ENCODE measurements at regions not wholly inside any gene's neighbourhood (a gene's known extent, or its start where the extent isn't known, plus 50 kb on each side); places are given as distances from the start of the nearest gene placed in this dataset.

GRCh38 chr5:56581426-56581825 lies 233.9 kb upstream of the MAP3K1 start:
- H3K4me1 ChIP-seq (ENCODE audit: insufficient read depth, low read length), result peaks cover 14% of the 10 kb centered on the region
- H3K9me3 Mint-ChIP-seq, result peaks cover 0 to 4% (median 0%) of the 10 kb centered on the region in 5 donors
- H3K4me1 Mint-ChIP-seq, result peaks cover 0 to 14% (median 3%) of the 10 kb centered on the region in 3 donors
- no peaks in the 10 kb centered on the region for H3K9me3 ChIP-seq (ENCODE audit: low read length)
- H3K27ac Mint-ChIP-seq, result no peak overlapping the region
- H3K4me3 ChIP-seq (ENCODE audit: low read length), result no peak overlapping the region
- no peak overlapping the region for H3K4me3 Mint-ChIP-seq
- no peaks in the 10 kb centered on the region for H3K36me3 ChIP-seq (ENCODE audit: insufficient read depth, low read length)
- peaks cover 0 to 10% (median 0%) of the 10 kb centered on the region in 3 donors for H3K36me3 Mint-ChIP-seq
- H3K27me3 ChIP-seq (ENCODE audit: insufficient read depth, low read length, poor library complexity, severe bottlenecking), result no peaks in the 10 kb centered on the region
- DNase-seq, result no peak
- CTCF ChIA-PET, result no interaction called here
- H3K27me3 Mint-ChIP-seq, result peaks cover 0 to 10% of the 10 kb centered on the region in 2 donors
- H3K27ac ChIP-seq (ENCODE audit: low read depth, low read length), result no peak overlapping the region
- POLR2A ChIA-PET, result no interaction called here

GRCh38 chr5:56580864-56581263 lies 234.5 kb upstream of the MAP3K1 start:
- H3K4me3 ChIP-seq (ENCODE audit: low read length), result no peak overlapping the region
- H3K36me3 ChIP-seq (ENCODE audit: insufficient read depth, low read length), result no peaks in the 10 kb centered on the region
- Mint-ChIP-seq H3K27me3 (peaks cover 0 to 10% of the 10 kb centered on the region in 2 donors), H3K36me3 (peaks cover 0 to 10% (median 0%) of the 10 kb centered on the region in 3 donors), H3K4me1 (peaks cover 0 to 8% (median under 1%) of the 10 kb centered on the region in 3 donors), H3K27ac (no peak overlapping the region), H3K4me3 (no peak overlapping the region), H3K9me3 (peaks cover 0 to 4% (median 0%) of the 10 kb centered on the region in 5 donors)
- no peaks in the 10 kb centered on the region for H3K27me3 ChIP-seq (ENCODE audit: insufficient read depth, low read length, poor library complexity, severe bottlenecking)
- CTCF ChIA-PET, result no interaction called here
- DNase-seq, result no peak
- POLR2A ChIA-PET, result no interaction called here
- peaks cover 8% of the 10 kb centered on the region for H3K4me1 ChIP-seq (ENCODE audit: insufficient read depth, low read length)
- no peak overlapping the region for H3K27ac ChIP-seq (ENCODE audit: low read depth, low read length)
- H3K9me3 ChIP-seq (ENCODE audit: low read length), result no peaks in the 10 kb centered on the region

- no peaks in the 10 kb centered on the region for H3K4me1 Mint-ChIP-seq
- ChIA-PET POLR2A (interaction anchor here (0.9 kb wide), 1 partner anchor 12 kb away, joined by 3 read pairs; no protein-coding TSS in a partner anchor), CTCF (no interaction called here)
- peaks cover 0 to 2% of the 10 kb centered on the region in 2 donors for H3K27me3 Mint-ChIP-seq
- peaks cover 0 to 13% (median 5%) of the 10 kb centered on the region in 5 donors for H3K9me3 Mint-ChIP-seq
- Histone ChIP-seq H3K27ac (ENCODE audit: low read depth, low read length) (no peak overlapping the region), H3K9me3 (ENCODE audit: low read length) (no peaks in the 10 kb centered on the region), H3K27me3 (ENCODE audit: insufficient read depth, low read length, poor library complexity, severe bottlenecking) (no peaks in the 10 kb centered on the region), H3K36me3 (ENCODE audit: insufficient read depth, low read length) (no peaks in the 10 kb centered on the region), H3K4me1 (ENCODE audit: insufficient read depth, low read length) (no peaks in the 10 kb centered on the region), H3K4me3 (ENCODE audit: low read length) (no peak overlapping the region)
- H3K4me3 Mint-ChIP-seq, result no peak overlapping the region
- DNase-seq, result no peak
- H3K27ac Mint-ChIP-seq, result no peak overlapping the region
- peaks cover 0 to 10% (median 0%) of the 10 kb centered on the region in 3 donors for H3K36me3 Mint-ChIP-seq
Measured at GRCh38 chr5:56575821-56576220, 239.5 kb upstream of the MAP3K1 start.

GRCh38 chr5:56574778-56575177 lies 240.6 kb upstream of the MAP3K1 start:
- no peak overlapping the region for H3K27ac ChIP-seq (ENCODE audit: low read depth, low read length)
- H3K4me1 Mint-ChIP-seq, result no peaks in the 10 kb centered on the region
- no peak overlapping the region for H3K27ac Mint-ChIP-seq
- H3K9me3 Mint-ChIP-seq, result peaks cover 0 to 13% (median 5%) of the 10 kb centered on the region in 5 donors
- no peaks in the 10 kb centered on the region for H3K27me3 ChIP-seq (ENCODE audit: insufficient read depth, low read length, poor library complexity, severe bottlenecking)
- no peak overlapping the region for H3K4me3 ChIP-seq (ENCODE audit: low read length)
- H3K36me3 ChIP-seq (ENCODE audit: insufficient read depth, low read length), result no peaks in the 10 kb centered on the region
- peaks cover 2 to 4% of the 10 kb centered on the region in 2 donors for H3K27me3 Mint-ChIP-seq
- no peaks in the 10 kb centered on the region for H3K4me1 ChIP-seq (ENCODE audit: insufficient read depth, low read length)
- peaks cover 0 to 10% (median 0%) of the 10 kb centered on the region in 3 donors for H3K36me3 Mint-ChIP-seq
- DNase-seq, result no peak
- H3K9me3 ChIP-seq (ENCODE audit: low read length), result no peaks in the 10 kb centered on the region
- POLR2A ChIA-PET, result no interaction called here
- H3K4me3 Mint-ChIP-seq, result no peak overlapping the region
- CTCF ChIA-PET, result no interaction called here

- no peak overlapping the region for H3K27ac ChIP-seq (ENCODE audit: low read depth, low read length)
- H3K9me3 ChIP-seq (ENCODE audit: low read length), result no peaks in the 10 kb centered on the region
- peaks cover 0 to 10% (median 0%) of the 10 kb centered on the region in 3 donors for H3K36me3 Mint-ChIP-seq
- peaks cover 5 to 14% of the 10 kb centered on the region in 2 donors for H3K27me3 Mint-ChIP-seq
- no peak for DNase-seq
- CTCF ChIA-PET, result no interaction called here
- peaks cover 7% of the 10 kb centered on the region for H3K4me1 ChIP-seq (ENCODE audit: insufficient read depth, low read length)
- no peak overlapping the region for H3K27ac Mint-ChIP-seq
- H3K9me3 Mint-ChIP-seq, result peaks cover 0 to 13% (median 5%) of the 10 kb centered on the region in 5 donors
- H3K4me3 Mint-ChIP-seq, result no peak overlapping the region
- POLR2A ChIA-PET, result no interaction called here
- H3K4me3 ChIP-seq (ENCODE audit: low read length), result no peak overlapping the region
- no peaks in the 10 kb centered on the region for H3K27me3 ChIP-seq (ENCODE audit: insufficient read depth, low read length, poor library complexity, severe bottlenecking)
- peaks cover 0 to 5% (median 2%) of the 10 kb centered on the region in 3 donors for H3K4me1 Mint-ChIP-seq
- H3K36me3 ChIP-seq (ENCODE audit: insufficient read depth, low read length), result no peaks in the 10 kb centered on the region
Measured at GRCh38 chr5:56569566-56569965, 245.8 kb upstream of the MAP3K1 start.

GRCh38 chr5:56569076-56569475 lies 246.3 kb upstream of the MAP3K1 start:
- CTCF ChIA-PET, result no interaction called here

GRCh38 chr5:56567278-56567677 lies 248.1 kb upstream of the MAP3K1 start:
- POLR2A ChIA-PET, result no interaction called here
- Histone ChIP-seq H3K4me3 (ENCODE audit: low read length) (no peak overlapping the region), H3K9me3 (ENCODE audit: low read length) (no peaks in the 10 kb centered on the region), H3K27ac (ENCODE audit: low read depth, low read length) (no peak overlapping the region), H3K27me3 (ENCODE audit: insufficient read depth, low read length, poor library complexity, severe bottlenecking) (no peaks in the 10 kb centered on the region), H3K4me1 (ENCODE audit: insufficient read depth, low read length) (peaks cover 7% of the 10 kb centered on the region), H3K36me3 (ENCODE audit: insufficient read depth, low read length) (no peaks in the 10 kb centered on the region)
- Mint-ChIP-seq H3K4me3 (no peak overlapping the region), H3K27ac (no peak overlapping the region), H3K9me3 (no peaks in the 10 kb centered on the region), H3K36me3 (no peaks in the 10 kb centered on the region), H3K4me1 (peaks cover 0 to 5% (median 2%) of the 10 kb centered on the region in 3 donors), H3K27me3 (peaks cover 3 to 18% of the 10 kb centered on the region in 2 donors)
- DNase-seq, result no peak
- CTCF ChIA-PET, result no interaction called here

More at GRCh38 chr5:56569076-56569475, 246.3 kb upstream of the MAP3K1 start:
- Histone ChIP-seq H3K9me3 (ENCODE audit: low read length) (no peaks in the 10 kb centered on the region), H3K27me3 (ENCODE audit: insufficient read depth, low read length, poor library complexity, severe bottlenecking) (no peaks in the 10 kb centered on the region), H3K36me3 (ENCODE audit: insufficient read depth, low read length) (no peaks in the 10 kb centered on the region), H3K4me1 (ENCODE audit: insufficient read depth, low read length) (peaks cover 7% of the 10 kb centered on the region), H3K27ac (ENCODE audit: low read depth, low read length) (no peak overlapping the region), H3K4me3 (ENCODE audit: low read length) (no peak overlapping the region)
- Mint-ChIP-seq H3K9me3 (peaks cover 0 to 10% (median 5%) of the 10 kb centered on the region in 5 donors), H3K4me1 (peaks cover 0 to 5% (median 2%) of the 10 kb centered on the region in 3 donors), H3K27me3 (peaks cover 5 to 14% of the 10 kb centered on the region in 2 donors), H3K36me3 (peaks cover 0 to 8% (median 0%) of the 10 kb centered on the region in 3 donors), H3K4me3 (no peak overlapping the region), H3K27ac (no peak overlapping the region)
- POLR2A ChIA-PET, result no interaction called here
- no peak for DNase-seq

- ChIA-PET CTCF (no interaction called here), POLR2A (no interaction called here)
- H3K27me3 ChIP-seq (ENCODE audit: insufficient read depth, low read length, poor library complexity, severe bottlenecking), result no peaks in the 10 kb centered on the region
- Mint-ChIP-seq H3K36me3 (no peaks in the 10 kb centered on the region), H3K4me3 (no peak overlapping the region), H3K9me3 (no peaks in the 10 kb centered on the region), H3K4me1 (peaks cover 0 to 6% (median 2%) of the 10 kb centered on the region in 3 donors), H3K27me3 (peaks cover 3 to 18% of the 10 kb centered on the region in 2 donors), H3K27ac (no peak overlapping the region)
- H3K36me3 ChIP-seq (ENCODE audit: insufficient read depth, low read length), result no peaks in the 10 kb centered on the region
- no peak overlapping the region for H3K4me3 ChIP-seq (ENCODE audit: low read length)
- no peak overlapping the region for H3K27ac ChIP-seq (ENCODE audit: low read depth, low read length)
- H3K4me1 ChIP-seq (ENCODE audit: insufficient read depth, low read length), result peaks cover 7% of the 10 kb centered on the region
- H3K9me3 ChIP-seq (ENCODE audit: low read length), result no peaks in the 10 kb centered on the region
- no peak for DNase-seq
Measured at GRCh38 chr5:56566374-56567249, 248.7 kb upstream of the MAP3K1 start.
